Hindlimb muscle (tissue), 1 donor: ENCODE measurements at regions not wholly inside any gene's neighbourhood (a gene's known extent, or its start where the extent isn't known, plus 50 kb on each side); places are given as distances from the start of the nearest gene placed in this dataset.
A peak's percentile ranks its signal among the peaks of the same experiment; 100 is the strongest.

Experiments used
- DNase-seq: peaks from one replicate; pipeline ENCODE4 v3.0.0-alpha.2; 2013

DNA sequence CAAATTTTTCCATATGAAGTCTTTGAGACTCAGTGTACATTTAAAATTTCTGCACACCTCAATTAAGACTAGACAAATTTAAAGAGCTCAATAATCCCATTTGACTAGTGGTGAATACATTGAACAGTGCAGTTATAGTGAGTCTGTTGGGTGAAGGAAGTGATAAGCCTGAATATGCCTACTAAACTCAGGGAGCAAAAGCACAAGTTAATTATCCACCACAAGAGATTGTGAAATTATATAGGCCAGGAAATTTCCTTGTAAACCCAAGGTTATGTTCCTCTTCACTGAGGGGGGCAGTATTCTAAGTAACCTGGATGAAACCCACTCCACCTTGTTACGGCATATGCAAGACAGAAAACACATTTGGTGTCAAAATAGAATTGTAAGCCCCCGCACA, 612.9 kb upstream of the DAB2 start:
- no peak for DNase-seq

DNA sequence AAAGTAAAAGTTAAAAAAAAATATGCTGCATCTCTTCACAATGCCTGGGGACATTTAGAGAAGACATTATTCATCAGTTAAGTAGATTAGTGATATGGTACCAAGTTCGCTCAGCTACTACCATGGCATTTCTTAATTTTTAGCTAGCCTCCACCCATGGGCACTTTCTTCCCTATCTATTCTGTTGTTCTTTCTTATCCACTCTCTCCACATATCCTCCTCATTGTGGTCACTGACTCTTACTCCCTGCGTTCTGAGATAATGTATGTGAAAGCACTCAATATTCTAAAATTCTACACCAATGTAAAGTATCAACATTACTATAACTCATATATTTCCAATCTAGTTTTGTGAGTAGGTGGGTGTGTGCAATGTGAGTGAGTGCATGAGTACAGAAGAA, 609.7 kb upstream of the DAB2 start:
- no peak for DNase-seq

DNA sequence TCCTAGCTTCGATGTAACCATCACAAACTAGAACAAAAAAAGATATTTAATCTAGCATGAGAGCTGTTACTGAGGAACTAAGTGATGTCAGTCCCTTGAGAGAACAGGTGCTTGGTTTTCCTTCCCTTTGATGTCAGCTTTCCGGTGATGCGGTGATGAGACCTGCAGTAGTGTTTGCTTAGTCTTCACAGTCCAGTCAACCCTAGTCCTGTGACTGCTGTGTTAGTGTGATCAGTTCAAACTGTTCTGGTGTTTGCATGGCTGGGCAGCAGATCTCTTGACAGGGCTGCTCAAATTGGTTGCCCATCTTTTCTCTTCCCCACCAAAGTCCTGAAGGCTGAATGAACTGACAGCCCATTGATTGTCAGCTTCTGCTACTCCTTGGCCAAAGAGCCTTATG, 608.6 kb upstream of the DAB2 start:
- DNase-seq: no peak

DNA sequence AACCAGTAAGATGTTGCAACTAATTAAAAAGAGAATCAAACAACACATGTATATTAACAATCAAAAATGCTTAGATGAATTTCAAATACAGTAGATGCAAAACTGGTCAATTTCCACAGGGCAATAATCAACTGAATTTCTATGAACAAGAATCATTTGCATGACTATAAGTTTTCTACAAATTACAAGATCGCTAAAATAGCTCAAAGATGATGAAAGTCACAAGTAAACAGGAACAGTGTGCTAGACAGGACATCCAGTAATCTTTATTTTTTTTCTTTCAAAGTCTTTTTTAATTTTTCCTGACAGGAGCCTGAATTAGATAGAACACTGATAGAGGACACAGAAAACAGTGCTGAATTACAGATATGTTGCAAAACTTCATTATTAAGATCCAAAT, 608.2 kb upstream of the DAB2 start:
- DNase-seq: no peak

DNA sequence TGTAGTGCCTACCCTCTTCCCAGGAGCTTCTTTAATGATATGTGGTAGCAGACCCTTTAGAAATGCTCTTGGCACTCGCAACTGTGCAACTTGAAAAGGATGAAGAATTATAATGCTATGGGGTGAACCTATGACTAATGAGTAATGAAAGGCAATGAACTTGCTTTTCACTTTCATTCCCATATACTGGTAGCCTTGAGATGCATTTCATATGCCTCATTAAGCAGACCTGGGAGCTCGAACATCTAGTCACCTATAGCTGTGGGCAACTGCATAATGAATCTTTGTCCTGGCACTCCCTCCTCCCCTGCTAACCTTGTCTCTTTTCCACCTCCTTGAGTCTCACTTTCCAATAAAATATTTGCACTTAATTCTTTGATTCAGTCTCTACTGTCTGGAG, 605.9 kb upstream of the DAB2 start:
- no peak for DNase-seq

DNA sequence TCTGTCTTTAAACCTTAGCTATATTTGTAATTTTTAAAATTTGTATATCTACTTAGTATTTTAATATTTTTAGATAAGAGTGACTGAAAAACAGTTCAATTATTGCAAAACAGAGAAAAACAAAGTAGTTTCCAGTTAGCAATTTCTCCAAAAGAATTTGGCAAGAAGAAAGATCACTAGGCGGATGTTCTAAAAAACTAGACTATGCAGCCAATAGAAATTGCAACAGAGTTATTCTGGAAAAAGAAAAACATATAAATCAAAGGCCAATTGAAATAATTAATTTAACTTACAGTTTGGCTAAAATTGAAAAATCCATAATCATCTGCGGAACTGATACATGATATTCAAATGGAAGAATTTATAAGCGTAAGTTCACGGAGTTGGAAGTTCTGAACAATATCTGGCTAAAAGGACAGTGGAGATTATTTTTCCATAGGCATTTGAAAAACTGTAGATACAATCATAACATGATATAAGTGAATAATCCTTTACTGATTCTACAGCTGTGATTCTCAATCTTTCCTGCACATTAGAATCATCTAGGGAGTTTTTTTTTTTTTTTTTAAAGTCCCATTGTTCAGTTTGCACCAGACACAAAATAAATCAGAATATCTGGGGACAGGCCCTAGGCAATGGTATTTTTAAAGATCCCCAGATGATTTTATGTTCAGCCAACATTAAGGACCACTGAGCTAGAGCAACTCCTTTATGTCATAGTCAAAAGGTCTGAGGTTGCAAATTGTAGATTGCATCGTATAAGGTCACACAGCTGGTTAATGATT, 605.1 kb upstream of the DAB2 start:
- peak; percentile 49 for DNase-seq

DNA sequence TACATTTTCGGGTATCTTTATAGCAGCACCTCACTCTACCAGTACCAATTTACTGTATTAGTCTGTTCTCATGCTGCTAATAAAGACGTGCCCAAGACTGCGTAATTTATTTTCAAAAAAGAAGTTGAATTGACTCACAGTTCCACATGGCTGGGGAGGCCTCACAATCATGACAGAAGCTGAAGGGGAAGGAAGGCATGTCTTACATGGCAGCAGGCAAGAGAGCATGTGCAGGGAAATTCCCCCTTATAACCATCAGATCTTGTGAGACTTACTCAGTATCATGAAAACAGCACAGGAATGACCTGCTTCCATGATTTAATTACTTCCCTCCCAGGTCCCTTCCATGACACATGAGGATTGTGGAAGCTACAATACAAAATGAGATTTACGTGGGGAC, 602.6 kb upstream of the DAB2 start:
- no peak for DNase-seq

DNA sequence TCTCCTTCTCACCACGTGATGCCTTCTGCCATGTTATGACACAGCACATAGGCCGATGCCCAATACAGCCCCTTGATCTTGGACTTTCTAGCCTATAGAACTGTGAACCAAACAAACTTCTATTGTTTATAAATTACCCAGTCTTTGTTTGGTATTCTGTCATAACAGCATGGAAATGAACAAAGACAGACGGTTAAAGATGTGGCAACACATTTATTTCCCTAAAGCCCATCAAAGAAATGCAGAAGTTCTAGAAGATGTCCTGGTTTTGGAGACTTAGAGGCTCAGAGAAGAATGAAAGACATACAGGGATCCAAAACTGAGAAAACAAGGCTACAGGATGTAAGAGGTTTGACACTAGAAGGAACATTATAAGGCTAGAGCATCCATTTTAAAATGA, 600.8 kb upstream of the DAB2 start:
- no peak for DNase-seq

DNA sequence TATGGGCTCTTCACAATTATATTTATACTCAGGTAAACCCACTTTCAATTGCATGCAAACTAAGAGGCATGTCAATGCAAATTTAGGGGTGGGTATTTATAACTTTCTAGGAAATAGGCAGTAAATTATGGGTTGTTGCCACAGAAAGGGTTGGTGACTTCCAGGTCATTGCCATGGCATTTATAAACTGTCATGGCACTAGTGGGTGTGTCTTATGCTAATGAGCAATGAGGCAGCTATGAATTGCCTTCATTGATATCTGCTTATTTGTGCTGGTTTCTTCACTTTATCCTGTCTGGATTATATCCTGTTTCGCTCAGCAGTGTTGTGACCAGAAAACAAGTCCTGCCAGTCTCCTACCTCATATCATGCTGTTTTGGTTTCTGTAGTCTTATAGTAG, 597.3 kb upstream of the DAB2 start:
- DNase-seq: no peak

DNA sequence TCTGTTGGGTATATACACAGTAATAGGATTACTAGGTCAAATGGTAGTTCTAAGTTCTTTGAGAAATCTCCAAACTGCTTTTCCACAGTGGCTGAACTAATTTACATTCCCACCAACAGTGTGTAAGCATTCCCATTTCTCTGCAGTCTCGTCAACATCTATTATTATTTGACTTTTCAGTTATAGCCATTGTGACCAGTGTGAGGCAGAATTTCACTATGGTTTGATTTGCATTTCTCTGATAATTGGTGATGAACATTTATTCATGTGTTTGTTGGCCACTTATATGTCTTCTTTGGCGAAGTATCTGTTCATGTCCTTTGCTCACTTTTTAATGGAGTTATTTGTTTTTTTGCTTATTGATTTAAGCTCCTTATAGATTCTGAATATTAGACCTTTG, 596.2 kb upstream of the DAB2 start:
- no peak for DNase-seq

DNA sequence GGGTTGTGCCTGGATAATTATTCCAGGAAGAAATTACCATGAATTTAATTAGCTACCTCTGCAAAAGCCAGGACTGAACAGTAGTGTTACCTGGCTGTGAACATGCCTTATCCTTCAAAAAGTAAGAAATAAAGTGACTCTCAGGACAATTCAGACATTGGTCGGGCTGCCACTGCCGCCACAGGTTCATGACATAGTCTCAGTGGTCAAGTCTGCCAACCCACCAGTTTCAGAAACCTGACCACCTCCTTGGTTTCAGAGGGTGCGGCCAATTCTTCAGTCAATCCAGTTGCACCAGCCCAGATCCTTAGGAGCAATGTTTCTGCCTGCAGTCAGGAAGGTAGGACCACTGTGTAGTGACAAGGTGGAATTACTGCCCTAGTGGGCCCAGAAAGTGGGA, 593.1 kb upstream of the DAB2 start:
- DNase-seq: no peak

DNA sequence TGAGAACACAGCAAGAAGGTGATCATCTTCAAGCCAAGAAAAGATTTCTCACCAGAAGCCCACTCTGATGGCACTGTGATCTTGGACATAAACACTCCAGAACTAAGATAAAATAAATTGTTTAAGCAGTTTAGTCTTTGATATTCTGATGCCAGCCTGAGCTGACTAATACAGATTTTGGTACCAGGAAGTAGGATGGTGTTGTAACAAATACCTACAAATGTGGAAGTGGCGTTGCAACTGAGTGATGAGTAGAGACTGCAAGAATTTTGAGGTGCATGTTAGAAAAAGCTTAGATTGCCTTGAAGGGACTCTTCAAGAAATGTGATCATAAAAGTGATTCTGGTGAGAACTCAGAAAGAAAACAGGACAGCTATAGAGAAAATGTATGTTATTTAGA, 592.4 kb upstream of the DAB2 start:
- DNase-seq: no peak

DNA sequence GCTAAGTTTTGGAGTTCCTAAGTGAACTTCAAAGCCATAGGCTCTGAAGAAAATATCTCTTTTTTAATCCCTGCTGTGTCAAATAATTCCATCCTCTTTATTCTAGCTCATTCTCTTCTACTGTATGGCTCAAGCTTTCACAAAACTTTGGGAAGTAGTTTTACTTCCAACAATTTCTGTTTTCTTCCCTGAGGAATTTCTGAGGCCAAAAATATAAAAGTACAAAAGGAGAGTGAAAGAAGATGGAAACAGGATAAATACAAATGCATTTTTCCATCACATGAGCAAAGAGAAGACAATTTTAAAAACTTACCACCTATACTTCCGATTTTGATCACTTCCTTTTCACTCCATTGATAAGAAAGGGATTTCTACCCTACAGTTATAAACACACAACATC, 585.7 kb upstream of the DAB2 start:
- peak; percentile 46 for DNase-seq

DNA sequence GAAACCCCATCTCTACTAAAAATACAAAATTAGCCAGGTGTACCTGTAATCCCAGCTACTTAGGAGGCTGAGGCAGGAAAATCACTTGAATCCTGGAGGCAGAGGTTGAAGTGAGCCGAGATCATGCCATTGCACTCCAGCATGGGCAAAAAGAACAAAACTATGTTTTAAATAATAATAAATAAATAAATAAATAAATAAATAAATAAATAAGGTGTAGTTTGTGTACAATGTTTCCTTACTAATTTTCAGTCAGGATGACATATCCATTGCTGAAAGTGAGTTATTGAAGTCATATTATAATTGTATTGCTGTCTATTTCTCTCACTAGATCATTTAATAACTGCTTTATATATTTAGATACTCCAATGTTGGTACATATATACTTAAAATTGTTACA, 581.5 kb upstream of the DAB2 start:
- no peak for DNase-seq

DNA sequence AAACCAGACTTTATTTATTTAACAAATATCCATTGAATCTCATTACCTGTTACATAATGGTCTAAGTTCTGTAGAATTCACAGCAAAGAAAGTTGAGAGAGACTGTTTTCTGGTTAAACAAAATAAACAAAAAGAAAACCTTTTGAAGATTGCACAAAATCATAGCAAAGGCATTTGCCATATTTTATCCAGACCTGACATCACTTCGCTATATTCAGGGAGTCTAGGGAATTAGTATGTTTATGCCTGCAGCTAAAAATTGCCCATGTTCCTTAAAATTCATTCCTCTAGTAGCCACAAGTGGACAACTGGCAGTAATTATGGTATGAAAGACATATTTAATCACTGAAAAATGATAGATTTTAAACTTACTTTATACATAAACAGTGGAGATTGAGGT, 577.0 kb upstream of the DAB2 start:
- no peak for DNase-seq

DNA sequence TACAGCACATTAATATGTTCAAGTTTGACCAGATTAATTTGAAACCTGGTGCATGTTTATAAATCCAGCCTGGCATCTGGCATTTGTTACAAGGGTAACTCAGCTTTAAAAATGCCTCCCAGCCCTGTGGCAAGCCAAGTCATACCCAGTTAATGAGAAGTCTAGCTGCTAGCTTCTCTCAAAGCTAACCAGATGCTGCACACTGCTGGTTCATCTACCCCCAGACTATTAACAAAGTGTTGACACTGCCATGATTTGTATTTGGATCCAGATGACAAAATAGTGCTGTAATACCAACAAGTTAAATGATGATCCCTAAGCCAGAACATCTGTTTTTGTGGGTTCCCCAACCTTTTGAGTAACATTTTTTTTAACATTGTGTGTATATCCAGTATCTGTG, 573.7 kb upstream of the DAB2 start:
- no peak for DNase-seq

DNA sequence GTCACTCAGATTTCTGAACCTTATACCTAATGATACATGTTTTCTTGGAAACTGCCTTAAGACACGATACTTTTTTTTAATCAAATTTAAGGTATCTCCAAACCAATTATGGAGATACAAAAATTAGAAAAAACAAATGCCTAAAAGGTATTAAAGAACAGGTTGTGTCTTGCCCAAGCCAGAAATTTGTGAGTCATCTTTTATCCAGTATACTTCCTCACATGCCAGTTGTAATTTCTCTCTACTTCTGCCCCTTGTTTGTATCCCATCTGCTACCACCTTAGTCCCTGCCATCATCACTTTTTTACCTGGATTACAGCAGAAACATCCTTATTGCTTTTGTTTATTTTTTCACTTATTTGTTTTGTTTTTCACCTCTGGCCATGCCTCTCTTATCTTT, 571.2 kb upstream of the DAB2 start:
- no peak for DNase-seq

DNA sequence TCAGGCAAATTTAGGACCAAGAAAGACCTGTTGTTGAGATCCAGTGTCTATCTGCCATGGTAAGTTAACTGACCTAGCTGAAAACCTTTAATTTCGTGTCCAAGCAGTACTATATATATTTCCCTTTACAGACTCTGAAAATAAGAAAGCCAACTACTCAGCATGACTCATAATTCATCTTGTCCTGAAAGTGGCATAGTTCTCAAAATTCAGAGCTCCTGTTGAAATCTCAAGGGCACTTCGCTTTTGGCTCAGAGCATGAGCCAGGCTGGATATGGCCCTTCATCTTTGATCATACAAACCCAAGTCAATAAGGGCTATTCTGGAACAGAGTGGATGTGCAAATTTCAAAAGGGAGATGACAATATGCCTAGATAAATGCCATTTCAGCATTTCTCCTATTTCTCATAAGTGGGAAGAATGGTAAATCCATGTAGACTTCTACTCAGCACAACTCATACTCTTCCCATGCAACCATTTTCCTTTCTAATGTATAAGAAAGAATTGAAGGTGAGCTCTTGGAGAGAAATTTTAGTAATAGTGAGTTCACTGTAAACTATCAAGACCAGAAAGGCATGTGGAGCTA, 567.9 kb upstream of the DAB2 start:
- no peak for DNase-seq

DNA sequence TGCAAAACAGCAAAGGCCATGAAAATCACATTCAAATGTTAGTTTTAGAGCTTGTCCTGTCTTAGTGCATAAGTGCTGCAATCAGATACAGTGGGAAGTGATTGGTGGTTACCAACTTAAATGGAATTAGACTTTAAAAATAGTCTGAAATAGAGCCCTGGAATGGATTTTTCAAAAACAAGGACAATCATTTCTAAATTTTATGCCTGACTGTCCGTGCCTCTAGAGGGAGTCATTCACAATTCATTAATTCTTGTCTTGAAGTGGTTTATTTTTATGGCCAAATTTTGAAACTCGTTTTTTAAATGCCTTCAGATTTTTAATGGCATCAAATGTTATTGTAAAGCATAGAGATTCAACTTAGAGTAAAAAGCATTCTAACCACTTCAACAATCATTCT, 561.8 kb upstream of the DAB2 start:
- DNase-seq: no peak

DNA sequence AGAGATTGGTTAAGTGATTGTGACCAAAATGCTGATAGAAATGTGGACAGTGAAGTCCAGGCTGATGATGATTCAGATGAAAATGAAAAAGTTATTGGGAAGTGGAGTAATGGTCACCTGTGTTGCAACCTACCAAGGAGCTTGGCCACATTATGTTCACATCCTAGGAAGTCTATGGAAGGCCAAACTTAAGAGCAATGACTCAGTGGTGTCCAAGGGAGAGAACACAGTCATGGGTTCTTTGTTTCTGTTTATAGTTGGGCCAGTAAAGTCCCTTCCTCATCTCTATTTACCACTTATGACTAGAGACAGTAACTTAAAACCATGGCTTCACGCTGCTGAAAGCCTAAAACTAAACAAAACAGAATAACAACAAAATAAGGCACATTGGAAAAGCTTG, 555.3 kb upstream of the DAB2 start:
- DNase-seq: no peak

DNA sequence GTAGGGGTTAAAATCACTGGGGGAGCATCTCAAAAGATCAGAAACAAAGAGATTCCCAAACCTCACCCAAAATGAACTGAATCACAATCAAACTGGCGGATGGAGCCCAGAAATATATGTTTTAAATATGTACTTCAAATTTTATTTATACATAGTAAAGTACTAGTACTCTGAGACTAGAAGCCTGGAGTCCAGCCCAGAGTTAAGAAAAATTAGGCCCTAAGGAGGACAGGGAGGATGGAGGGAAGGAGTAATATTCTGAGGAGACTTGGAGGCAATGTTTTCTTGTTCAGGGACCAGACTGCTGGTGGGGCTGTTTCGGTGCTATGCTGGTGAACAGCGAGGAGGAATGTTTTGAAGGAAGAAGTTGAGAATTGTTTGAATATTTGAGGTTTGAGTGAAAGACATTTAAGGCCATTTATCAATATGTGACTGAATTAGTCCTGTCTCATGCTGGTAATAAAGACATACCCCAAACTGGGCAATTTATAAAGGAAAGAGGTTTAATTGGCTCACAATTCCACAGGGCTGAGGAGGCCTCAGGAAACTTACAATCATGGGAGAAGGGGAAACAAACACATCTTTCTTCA, 552.4 kb upstream of the DAB2 start:
- DNase-seq: peak; percentile 32

DNA sequence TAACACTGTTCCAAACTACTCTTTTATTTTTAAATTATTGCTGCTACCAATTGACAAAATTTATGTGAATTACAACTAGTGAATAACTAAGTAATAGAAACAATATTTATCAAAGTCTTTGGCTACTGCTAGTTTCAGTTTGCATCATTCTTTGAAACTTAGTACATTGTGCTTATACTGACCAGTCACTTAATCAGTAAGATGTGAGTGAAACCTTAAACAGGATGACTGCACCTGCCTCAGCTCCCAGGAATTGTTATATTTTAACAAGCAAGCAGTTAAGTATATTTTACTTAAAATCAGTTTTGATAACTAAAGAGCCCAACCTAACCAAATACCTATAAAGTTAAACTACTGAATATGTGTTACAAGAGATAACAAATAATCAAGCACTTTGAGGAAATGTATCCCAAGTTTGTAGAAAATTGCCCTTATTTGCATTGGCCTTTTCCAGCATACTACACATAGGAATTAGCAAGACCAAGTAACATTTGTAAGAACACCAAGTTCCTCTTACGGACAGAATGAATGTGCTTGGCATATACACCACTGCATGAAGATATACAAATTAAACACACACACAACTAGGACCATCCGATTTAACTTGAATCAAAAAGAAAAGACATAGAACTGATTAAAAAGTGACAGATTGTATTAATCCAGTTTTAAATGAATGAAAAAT, 545.5 kb upstream of the DAB2 start:
- no peak for DNase-seq

DNA sequence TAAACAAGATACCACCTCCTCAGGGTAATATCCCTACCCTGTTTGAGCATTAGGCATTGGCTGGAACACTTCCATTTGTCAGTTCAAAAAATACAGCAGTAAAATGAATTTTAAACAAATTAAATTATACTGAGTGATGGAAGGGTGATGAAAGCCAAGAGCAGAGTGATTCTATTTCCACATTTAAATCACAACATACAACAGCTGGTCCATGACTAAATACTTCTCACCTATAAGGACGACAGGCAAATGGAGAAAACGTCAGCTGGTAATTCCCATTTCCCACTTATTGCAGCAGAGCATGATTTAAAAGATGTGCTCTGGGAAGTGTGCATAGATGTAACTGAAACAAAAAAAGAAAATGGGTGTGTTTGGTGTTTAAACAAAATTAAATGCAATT, 543.6 kb upstream of the DAB2 start:
- DNase-seq: no peak

DNA sequence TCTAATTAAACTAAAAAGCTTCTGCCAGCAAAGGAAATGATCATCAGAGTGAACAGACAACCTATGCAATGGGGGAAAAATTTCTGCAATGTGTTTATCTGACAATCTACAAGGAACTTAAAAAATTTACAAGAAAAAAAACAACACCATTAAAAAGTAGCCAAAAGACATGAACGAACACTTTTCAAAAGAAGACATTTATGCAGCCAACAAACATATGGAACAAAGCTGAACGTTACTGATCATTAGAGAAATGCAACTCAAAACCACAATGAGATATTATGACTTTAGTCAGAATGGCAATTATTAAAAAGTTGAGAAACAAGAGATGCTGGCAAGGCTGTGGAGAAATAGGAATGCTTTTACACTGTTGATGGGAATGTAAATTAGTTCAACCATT, 530.4 kb upstream of the DAB2 start:
- DNase-seq: no peak
